BE2C (cell line): ENCODE measurements at regions not wholly inside any gene's neighbourhood (a gene's known extent, or its start where the extent isn't known, plus 50 kb on each side); places are given as distances from the start of the nearest gene placed in this dataset.

ENCODE experiments used
- DNase-seq: peaks from one replicate; pipeline ENCODE4 v3.0.0-alpha.2; 2020
- H3K27me3 ChIP-seq: fragments of 250-450 bp; sonication (Bioruptor Pico); 2 replicates; pipeline ENCODE4 v1.5.1; 2020; ENCODE audit warnings: mild to moderate bottlenecking
- H3K36me3 ChIP-seq: fragments of 250-450 bp; sonication (Bioruptor Pico); 2 replicates; pipeline ENCODE4 v1.5.1; 2020; ENCODE audit warnings: mild to moderate bottlenecking
- H3K4me1 ChIP-seq: fragments of 250-450 bp; sonication (Bioruptor Pico); 2 replicates; pipeline ENCODE4 v1.5.1; 2020
- H3K4me3 ChIP-seq: 2 replicates; pipeline ENCODE4 v1.5.1; 2011; ENCODE audit warnings: low read depth, low read length
- H3K9me3 ChIP-seq: fragments of 250-450 bp; sonication (Bioruptor Pico); 2 replicates; pipeline ENCODE4 v1.5.1; 2020
- TF ChIP-seq, protein P1 (sequence below): IDR thresholded peaks from 2 replicates; pipeline ENCODE4 v1.5.1; 2012; ENCODE audit warnings: mild to moderate bottlenecking, low read depth, low read length

DNA sequence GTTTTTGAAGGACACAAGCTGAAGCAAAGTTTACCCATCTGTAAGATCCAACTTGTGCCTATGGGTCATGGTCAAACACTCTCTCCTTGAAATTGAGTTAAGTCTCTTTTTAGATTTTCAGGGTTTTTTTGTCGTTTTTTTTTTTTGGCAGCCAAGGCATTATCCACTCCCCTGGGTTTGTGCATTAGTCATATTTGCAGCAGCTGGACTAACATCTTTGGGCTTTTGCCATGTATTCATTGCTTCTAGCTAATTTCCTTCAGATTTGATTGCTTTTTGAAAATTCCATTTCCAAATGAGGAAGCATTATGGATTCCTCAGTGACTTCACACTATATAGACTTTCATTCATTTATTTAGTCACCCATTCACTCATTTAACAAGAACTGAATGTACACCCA lies 80.3 kb upstream of the SRRM4 start:
- no peaks in the 10 kb centered on the region for H3K4me1 ChIP-seq
- DNase-seq: no peak

DNA sequence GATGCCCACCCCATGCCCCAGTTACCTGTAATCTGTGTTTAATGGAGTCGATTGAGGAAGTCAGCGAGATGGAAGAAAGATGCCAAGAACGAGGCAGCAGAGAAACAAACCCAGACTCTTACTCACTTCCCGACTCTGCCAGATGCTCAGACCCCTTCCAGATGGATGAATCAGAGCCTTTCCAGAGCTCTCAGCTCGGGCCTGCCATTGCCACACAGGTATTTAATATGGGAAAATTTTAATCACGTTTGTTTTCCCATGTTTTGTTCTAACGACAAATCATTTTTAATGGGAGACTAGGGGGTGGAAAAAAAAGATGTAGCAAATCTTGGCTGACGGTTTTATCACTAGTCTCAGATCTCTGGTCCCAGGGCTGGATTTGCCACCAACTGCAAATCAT lies 72.5 kb upstream of the SRRM4 start:
- TF ChIP-seq, protein P1, sequence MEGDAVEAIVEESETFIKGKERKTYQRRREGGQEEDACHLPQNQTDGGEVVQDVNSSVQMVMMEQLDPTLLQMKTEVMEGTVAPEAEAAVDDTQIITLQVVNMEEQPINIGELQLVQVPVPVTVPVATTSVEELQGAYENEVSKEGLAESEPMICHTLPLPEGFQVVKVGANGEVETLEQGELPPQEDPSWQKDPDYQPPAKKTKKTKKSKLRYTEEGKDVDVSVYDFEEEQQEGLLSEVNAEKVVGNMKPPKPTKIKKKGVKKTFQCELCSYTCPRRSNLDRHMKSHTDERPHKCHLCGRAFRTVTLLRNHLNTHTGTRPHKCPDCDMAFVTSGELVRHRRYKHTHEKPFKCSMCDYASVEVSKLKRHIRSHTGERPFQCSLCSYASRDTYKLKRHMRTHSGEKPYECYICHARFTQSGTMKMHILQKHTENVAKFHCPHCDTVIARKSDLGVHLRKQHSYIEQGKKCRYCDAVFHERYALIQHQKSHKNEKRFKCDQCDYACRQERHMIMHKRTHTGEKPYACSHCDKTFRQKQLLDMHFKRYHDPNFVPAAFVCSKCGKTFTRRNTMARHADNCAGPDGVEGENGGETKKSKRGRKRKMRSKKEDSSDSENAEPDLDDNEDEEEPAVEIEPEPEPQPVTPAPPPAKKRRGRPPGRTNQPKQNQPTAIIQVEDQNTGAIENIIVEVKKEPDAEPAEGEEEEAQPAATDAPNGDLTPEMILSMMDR: no peak

More for the DNA sequence above, 80.3 kb upstream of the SRRM4 start:
- TF ChIP-seq, protein P1: no peak
- Histone ChIP-seq H3K27me3 (peaks cover 2% of the 10 kb centered on the region; the same call in 1 of the 2 replicates), H3K36me3 (no peaks in the 10 kb centered on the region), H3K4me3 (no peak overlapping the region), H3K9me3 (no peaks in the 10 kb centered on the region)

DNA sequence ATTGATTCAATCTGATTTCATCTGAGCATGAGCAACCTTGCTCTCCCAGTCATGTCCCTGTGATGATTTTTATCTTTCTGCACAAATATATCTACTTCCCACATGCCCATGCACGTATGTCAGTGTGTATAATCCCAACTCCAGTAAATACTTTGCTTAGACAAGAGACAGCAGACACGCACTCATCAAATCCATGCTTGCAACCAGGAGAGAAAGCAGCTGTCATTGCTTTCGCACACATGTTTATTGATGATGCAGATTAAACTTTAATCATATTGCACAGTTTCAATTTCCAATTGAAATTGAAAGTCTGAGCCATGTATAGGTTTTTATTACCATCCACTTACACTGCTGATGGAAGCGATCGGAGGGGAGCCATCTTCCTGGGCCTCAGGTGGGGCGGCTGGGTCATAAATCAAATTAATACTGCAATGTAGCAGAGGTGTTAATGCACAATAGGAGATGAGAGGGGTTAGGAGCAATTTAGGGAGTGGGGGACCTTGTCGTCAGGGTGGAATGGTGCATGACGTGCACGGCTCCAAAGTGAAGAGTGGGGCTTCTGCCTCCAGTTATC lies 68.6 kb upstream of the SRRM4 start:
- H3K4me1 ChIP-seq: no peaks in the 10 kb centered on the region
- DNase-seq: no peak
- H3K36me3 ChIP-seq: no peaks in the 10 kb centered on the region
- peaks cover 11% of the 10 kb centered on the region for H3K27me3 ChIP-seq
- no peak overlapping the region for H3K4me3 ChIP-seq
- TF ChIP-seq, protein P1: no peak
- no peaks in the 10 kb centered on the region for H3K9me3 ChIP-seq

More for the DNA sequence above, 72.5 kb upstream of the SRRM4 start:
- DNase-seq: no peak
- H3K4me1 ChIP-seq: no peaks in the 10 kb centered on the region
- no peak overlapping the region for H3K4me3 ChIP-seq
- no peaks in the 10 kb centered on the region for H3K36me3 ChIP-seq
- no peaks in the 10 kb centered on the region for H3K9me3 ChIP-seq
- H3K27me3 ChIP-seq: peaks cover 15% of the 10 kb centered on the region

DNA sequence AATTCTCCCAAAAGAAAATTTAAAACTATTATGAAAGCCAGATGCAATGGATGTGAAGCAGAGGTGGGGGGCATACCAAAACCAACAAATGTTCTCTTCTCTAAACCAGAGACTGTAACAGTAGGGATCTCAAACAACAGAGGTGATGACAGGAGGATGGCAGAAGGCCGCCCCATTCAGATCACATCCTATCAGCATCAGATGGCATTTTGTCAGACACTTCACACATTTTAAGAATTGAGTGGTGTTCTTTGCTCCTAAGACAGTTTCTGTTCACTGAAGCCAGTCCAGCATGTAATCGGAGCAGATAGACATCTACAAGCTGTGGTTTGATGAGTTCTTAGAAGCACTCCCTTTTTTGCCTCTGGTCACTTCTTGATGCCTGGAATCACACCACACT lies 59.6 kb upstream of the SRRM4 start:
- Histone ChIP-seq H3K36me3 (no peaks in the 10 kb centered on the region), H3K27me3 (peaks cover 4% of the 10 kb centered on the region; the same call in 1 of the 2 replicates), H3K4me1 (no peaks in the 10 kb centered on the region), H3K9me3 (no peaks in the 10 kb centered on the region), H3K4me3 (no peak overlapping the region)
- TF ChIP-seq, protein P1: no peak
- DNase-seq: no peak

DNA sequence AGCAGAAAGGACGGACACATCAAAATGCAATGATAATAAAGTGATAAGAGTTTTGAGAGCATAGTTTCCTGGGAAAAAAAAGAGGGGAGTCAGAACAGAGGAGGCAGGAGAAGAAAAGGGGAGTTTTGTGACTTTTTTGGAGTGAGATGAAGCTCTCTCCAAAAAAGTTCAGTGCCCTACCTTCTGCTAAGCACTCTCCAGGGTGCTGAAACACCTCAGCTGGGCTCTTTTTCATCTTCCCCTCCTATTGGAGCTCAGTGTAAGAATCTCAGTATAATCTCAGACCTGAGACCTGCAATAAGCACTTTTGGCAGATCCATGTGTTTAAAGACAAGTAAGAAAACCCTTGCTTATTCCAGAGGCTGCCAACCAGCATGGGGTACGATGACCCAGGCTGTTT lies 58.9 kb upstream of the SRRM4 start:
- TF ChIP-seq, protein P1: no peak
- H3K36me3 ChIP-seq: no peaks in the 10 kb centered on the region
- no peak for DNase-seq

DNA sequence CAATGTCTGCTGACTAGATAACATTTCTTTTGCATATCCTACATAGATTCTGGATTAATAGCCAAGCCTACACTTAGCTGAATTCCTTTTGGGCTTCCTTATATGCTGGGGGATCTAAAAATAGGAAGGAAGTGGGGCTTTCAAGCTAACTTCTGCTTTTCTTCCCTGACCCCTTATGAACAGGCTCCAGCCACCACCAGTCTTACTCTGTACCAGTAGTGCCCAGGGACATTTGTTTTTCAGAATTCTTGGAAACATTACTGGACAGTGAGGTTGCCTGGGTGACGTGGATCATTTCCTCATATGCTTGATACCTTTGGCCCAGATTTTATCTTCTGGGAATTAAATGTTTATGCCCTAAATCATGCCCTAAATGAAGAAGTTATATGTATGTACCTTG lies 55.9 kb upstream of the SRRM4 start:
- Histone ChIP-seq H3K4me3 (no peak overlapping the region), H3K27me3 (no peaks in the 10 kb centered on the region), H3K9me3 (no peaks in the 10 kb centered on the region), H3K36me3 (no peaks in the 10 kb centered on the region), H3K4me1 (no peaks in the 10 kb centered on the region)
- DNase-seq: no peak
- TF ChIP-seq, protein P1: no peak

More for the DNA sequence above, 58.9 kb upstream of the SRRM4 start:
- Histone ChIP-seq H3K27me3 (no peaks in the 10 kb centered on the region), H3K4me3 (no peak overlapping the region), H3K4me1 (no peaks in the 10 kb centered on the region), H3K9me3 (no peaks in the 10 kb centered on the region)
